ENCODE measurements at regions not wholly inside any gene's neighbourhood (a gene's known extent, or its start where the extent isn't known, plus 50 kb on each side); places are given as distances from the start of the nearest gene placed in this dataset.

- Histone ChIP-seq H3K36me3 (no peaks in the 10 kb centered on the region), H3K27me3 (ENCODE audit: low read depth) (no peaks in the 10 kb centered on the region), H3K9me3 (replicated peaks) (no peaks in the 10 kb centered on the region), H3K4me1 (peaks cover 20% of the 10 kb centered on the region), H3K27ac (replicated peaks) (no peak overlapping the region), H3K4me3 (no peak overlapping the region)
- DNase-seq: no peak
- intact Hi-C loops (cut with micrococcal nuclease): loop anchor here (10.0 kb wide), 1 partner anchor 144 kb away; no protein-coding TSS in a partner anchor
- TF ChIP-seq, protein P1, sequence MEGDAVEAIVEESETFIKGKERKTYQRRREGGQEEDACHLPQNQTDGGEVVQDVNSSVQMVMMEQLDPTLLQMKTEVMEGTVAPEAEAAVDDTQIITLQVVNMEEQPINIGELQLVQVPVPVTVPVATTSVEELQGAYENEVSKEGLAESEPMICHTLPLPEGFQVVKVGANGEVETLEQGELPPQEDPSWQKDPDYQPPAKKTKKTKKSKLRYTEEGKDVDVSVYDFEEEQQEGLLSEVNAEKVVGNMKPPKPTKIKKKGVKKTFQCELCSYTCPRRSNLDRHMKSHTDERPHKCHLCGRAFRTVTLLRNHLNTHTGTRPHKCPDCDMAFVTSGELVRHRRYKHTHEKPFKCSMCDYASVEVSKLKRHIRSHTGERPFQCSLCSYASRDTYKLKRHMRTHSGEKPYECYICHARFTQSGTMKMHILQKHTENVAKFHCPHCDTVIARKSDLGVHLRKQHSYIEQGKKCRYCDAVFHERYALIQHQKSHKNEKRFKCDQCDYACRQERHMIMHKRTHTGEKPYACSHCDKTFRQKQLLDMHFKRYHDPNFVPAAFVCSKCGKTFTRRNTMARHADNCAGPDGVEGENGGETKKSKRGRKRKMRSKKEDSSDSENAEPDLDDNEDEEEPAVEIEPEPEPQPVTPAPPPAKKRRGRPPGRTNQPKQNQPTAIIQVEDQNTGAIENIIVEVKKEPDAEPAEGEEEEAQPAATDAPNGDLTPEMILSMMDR (IDR thresholded peaks at IDR 0.05; ENCODE audit: borderline replicate concordance): no peak
Measured at GRCh38 chr1:185440877-185441276, 123.8 kb upstream of the IVNS1ABP start.

DNA sequence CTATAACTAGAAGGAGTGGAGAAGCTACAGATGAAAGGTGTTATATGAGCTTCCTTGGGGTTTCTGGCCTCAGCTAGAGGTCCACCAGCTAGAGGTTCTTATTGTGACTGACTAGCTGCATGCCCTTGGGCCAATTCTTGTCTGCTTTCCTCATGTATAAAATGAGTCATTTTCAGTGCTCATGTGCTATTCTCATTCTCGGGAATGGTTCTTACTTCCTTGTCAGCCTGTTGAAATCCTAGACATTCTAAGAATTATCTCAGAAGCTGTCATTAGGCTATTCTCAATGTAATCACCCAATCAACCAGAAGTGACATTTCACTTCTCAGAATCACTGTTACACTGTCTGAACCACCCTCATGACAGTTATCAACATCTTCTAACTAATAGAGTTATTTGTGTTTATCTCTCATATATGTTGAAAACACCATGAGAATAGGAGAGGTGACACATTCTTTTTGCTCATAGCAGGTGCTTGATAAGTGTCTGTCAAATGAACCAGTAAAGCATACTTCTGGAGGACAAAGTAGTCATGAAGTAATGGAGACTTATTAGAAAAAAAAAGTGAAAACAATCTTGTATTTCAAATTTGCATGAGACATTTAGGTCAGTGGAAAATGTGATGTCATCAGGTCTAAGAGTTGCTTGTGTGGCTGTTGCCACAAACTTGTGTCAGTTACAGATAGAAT, 122.8 kb upstream of the IVNS1ABP start:
- no peak for DNase-seq
- Histone ChIP-seq H3K27ac (replicated peaks) (no peak overlapping the region), H3K9me3 (replicated peaks) (no peaks in the 10 kb centered on the region), H3K36me3 (no peaks in the 10 kb centered on the region), H3K4me1 (peaks cover 20% of the 10 kb centered on the region), H3K27me3 (ENCODE audit: low read depth) (no peaks in the 10 kb centered on the region), H3K4me3 (no peak overlapping the region)
- TF ChIP-seq, protein P1 (IDR thresholded peaks at IDR 0.05; ENCODE audit: borderline replicate concordance): no peak
- intact Hi-C loops (cut with micrococcal nuclease): loop anchor here (10.0 kb wide), 1 partner anchor 145 kb away; no protein-coding TSS in a partner anchor

DNA sequence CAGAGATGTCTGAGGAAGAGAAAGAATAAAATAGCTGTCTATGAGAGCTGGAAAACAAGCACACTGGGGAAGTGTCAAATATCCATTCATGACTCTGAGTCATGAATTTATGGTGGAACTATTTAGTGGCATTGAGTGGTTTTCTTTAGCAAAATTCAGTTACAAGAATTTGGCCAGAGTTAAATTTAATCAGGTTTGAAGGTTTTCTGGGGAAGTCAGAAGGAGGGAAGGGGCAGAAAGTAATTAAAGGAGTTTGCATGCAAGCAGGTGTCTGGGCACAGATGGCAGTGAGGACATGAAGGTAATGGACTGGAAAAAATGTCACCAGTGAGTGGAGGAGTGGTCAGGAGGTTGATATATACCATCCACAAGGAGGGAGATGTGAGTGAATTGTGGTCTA, 121.9 kb upstream of the IVNS1ABP start:
- intact Hi-C loops (cut with micrococcal nuclease): no loop called here
- Histone ChIP-seq H3K4me3 (no peak overlapping the region), H3K36me3 (no peaks in the 10 kb centered on the region), H3K9me3 (replicated peaks) (no peaks in the 10 kb centered on the region), H3K4me1 (peaks cover 20% of the 10 kb centered on the region), H3K27me3 (ENCODE audit: low read depth) (no peaks in the 10 kb centered on the region), H3K27ac (replicated peaks) (no peak overlapping the region)
- TF ChIP-seq, protein P1 (IDR thresholded peaks at IDR 0.05; ENCODE audit: borderline replicate concordance): no peak
- DNase-seq: no peak

- TF ChIP-seq, protein P1 (IDR thresholded peaks at IDR 0.05; ENCODE audit: borderline replicate concordance): no peak
- Histone ChIP-seq H3K4me1 (peaks cover 7% of the 10 kb centered on the region), H3K9me3 (replicated peaks) (no peaks in the 10 kb centered on the region), H3K36me3 (no peaks in the 10 kb centered on the region), H3K4me3 (no peak overlapping the region), H3K27ac (replicated peaks) (no peak overlapping the region), H3K27me3 (ENCODE audit: low read depth) (no peaks in the 10 kb centered on the region)
- no peak for DNase-seq
- intact Hi-C loops (cut with micrococcal nuclease): no loop called here
Measured at GRCh38 chr1:185435696-185436379, 118.8 kb upstream of the IVNS1ABP start.

GRCh38 chr1:185434721-185435120, 117.7 kb upstream of the IVNS1ABP start:
- Histone ChIP-seq H3K27ac (replicated peaks) (no peak overlapping the region), H3K4me3 (no peak overlapping the region), H3K9me3 (replicated peaks) (no peaks in the 10 kb centered on the region), H3K4me1 (no peaks in the 10 kb centered on the region), H3K27me3 (ENCODE audit: low read depth) (no peaks in the 10 kb centered on the region), H3K36me3 (no peaks in the 10 kb centered on the region)
- TF ChIP-seq, protein P1 (IDR thresholded peaks at IDR 0.05; ENCODE audit: borderline replicate concordance): no peak
- DNase-seq: no peak
- intact Hi-C loops (cut with micrococcal nuclease): no loop called here
